Fibroblast of lung (primary cell): ENCODE measurements at regions not wholly inside any gene's neighbourhood (a gene's known extent, or its start where the extent isn't known, plus 50 kb on each side); places are given as distances from the start of the nearest gene placed in this dataset.

Source experiments
- CTCF ChIP-seq, 2 donors: IDR thresholded peaks in 1 of 2; conservative IDR thresholded peaks in 1 of 2; 1 replicate in 1 of 2; 2 replicates in 1 of 2; pipeline ENCODE4 v1.5.1; 2011 to 2012; ENCODE audit warnings: low read length in 2 of 2, control low read depth in 1 of 2, inconsistent platforms in 1 of 2, low read depth in 1 of 2, mild to moderate bottlenecking in 1 of 2
- EZH2 ChIP-seq: IDR thresholded peaks from 2 replicates; pipeline ENCODE4 v1.5.1; 2012; ENCODE audit warnings: low read length, control low read depth, mild to moderate bottlenecking; ENCODE audit errors: missing control alignments

- TF ChIP-seq CTCF (conservative IDR thresholded peaks at IDR 0.05 in 1 of 2, IDR thresholded peaks at IDR 0.05 in 1 of 2; ENCODE audit: low read depth in 1 of 2, low read length in 2 of 2) (no peak), EZH2 (no peak)
Measured at GRCh38 chr20:40414843-40415615, 274.0 kb downstream of the MAFB start.
